ENCODE measurements at regions not wholly inside any gene's neighbourhood (a gene's known extent, or its start where the extent isn't known, plus 50 kb on each side); places are given as distances from the start of the nearest gene placed in this dataset.

- Mint-ChIP-seq H3K36me3 (no peaks in the 10 kb centered on the region), H3K9me3 (no peaks in the 10 kb centered on the region), H3K4me3 (peak overlapping the region; percentile 55), H3K27ac (peak overlapping the region; percentile 69; the same call in 1 of the 2 replicates), H3K27me3 (ENCODE audit: low read depth) (peaks cover 6% of the 10 kb centered on the region), H3K4me1 (peaks cover 31% of the 10 kb centered on the region)
- TF ChIP-seq, protein P1, sequence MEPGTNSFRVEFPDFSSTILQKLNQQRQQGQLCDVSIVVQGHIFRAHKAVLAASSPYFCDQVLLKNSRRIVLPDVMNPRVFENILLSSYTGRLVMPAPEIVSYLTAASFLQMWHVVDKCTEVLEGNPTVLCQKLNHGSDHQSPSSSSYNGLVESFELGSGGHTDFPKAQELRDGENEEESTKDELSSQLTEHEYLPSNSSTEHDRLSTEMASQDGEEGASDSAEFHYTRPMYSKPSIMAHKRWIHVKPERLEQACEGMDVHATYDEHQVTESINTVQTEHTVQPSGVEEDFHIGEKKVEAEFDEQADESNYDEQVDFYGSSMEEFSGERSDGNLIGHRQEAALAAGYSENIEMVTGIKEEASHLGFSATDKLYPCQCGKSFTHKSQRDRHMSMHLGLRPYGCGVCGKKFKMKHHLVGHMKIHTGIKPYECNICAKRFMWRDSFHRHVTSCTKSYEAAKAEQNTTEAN (CRISPR knock-in tag; IDR thresholded peaks at IDR 0.05), result no peak
- POLR2A ChIA-PET, result interaction anchor here (2.3 kb wide), 1 partner anchor 14 kb away, joined by 9 read pairs; a partner anchor contains a TSS
- DNase-seq (ENCODE audit: low spot score) (no peak), ATAC-seq (no peak; the same call in 1 of the 2 replicates)
- CTCF ChIA-PET, result interaction anchor here (0.6 to 1.0 kb wide), 4 partner anchors 15 to 591 kb away, joined by 3 to 6 read pairs (median 3); no protein-coding TSS in a partner anchor
These were observed 86.4 kb upstream of the PRSS16 start for GRCh38 chr6:27161115-27161514.

DNA sequence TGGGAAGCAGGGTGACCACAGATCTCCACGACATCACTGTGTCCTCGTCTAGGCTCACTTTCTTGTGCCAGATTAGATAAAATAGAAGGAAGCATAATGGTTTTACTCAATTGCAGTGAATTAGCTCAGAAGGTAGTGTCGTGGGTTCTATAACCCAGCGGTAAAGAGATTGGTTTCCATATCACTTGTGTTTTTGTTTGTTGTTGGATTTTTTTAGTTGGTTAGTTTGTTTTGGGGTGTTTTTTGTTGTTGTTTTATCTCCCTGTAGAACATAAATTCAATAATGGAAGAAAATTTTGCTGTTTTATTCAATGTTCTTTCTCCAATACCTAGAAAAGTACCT, 85.9 kb upstream of the PRSS16 start:
- ChIA-PET CTCF (interaction anchor here (0.6 to 1.0 kb wide), 4 partner anchors 135 to 591 kb away, joined by 3 to 6 read pairs (median 3); no protein-coding TSS in a partner anchor), POLR2A (interaction anchor here (2.3 kb wide), 1 partner anchor 14 kb away, joined by 9 read pairs; a partner anchor contains a TSS)
- peaks cover 29% of the 10 kb centered on the region for H3K4me1 Mint-ChIP-seq
- H3K4me3 Mint-ChIP-seq, result peak overlapping the region; percentile 55
- peaks cover 2% of the 10 kb centered on the region for H3K27me3 Mint-ChIP-seq (ENCODE audit: low read depth)
- no peaks in the 10 kb centered on the region for H3K36me3 Mint-ChIP-seq
- H3K9me3 Mint-ChIP-seq, result no peaks in the 10 kb centered on the region
- peak overlapping the region; percentile 69 for H3K27ac Mint-ChIP-seq
- TF ChIP-seq NFE2L1 (CRISPR knock-in tag; IDR thresholded peaks at IDR 0.05) (no peak), TP53 (CRISPR knock-in tag; IDR thresholded peaks at IDR 0.05) (no peak), ZNF416 (CRISPR knock-in tag; IDR thresholded peaks at IDR 0.05) (no peak), MYBL2 (CRISPR knock-in tag; IDR thresholded peaks at IDR 0.05) (no peak), PRDM15 (CRISPR knock-in tag; IDR thresholded peaks at IDR 0.05) (no peak), NFATC4 (CRISPR knock-in tag; IDR thresholded peaks at IDR 0.05) (no peak), ERG (CRISPR knock-in tag; IDR thresholded peaks at IDR 0.05) (no peak), CREM (CRISPR knock-in tag; IDR thresholded peaks at IDR 0.05) (no peak), SMAD4 (CRISPR knock-in tag; IDR thresholded peaks at IDR 0.05) (no peak), EMX1 (CRISPR knock-in tag; IDR thresholded peaks at IDR 0.05) (no peak), RELA (CRISPR knock-in tag; IDR thresholded peaks at IDR 0.05; ENCODE audit: borderline replicate concordance) (no peak)
- TF ChIP-seq, protein P2, sequence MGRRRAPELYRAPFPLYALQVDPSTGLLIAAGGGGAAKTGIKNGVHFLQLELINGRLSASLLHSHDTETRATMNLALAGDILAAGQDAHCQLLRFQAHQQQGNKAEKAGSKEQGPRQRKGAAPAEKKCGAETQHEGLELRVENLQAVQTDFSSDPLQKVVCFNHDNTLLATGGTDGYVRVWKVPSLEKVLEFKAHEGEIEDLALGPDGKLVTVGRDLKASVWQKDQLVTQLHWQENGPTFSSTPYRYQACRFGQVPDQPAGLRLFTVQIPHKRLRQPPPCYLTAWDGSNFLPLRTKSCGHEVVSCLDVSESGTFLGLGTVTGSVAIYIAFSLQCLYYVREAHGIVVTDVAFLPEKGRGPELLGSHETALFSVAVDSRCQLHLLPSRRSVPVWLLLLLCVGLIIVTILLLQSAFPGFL (CRISPR knock-in tag; IDR thresholded peaks at IDR 0.05; ENCODE audit: borderline replicate concordance), result no peak
- TF ChIP-seq, protein P3, sequence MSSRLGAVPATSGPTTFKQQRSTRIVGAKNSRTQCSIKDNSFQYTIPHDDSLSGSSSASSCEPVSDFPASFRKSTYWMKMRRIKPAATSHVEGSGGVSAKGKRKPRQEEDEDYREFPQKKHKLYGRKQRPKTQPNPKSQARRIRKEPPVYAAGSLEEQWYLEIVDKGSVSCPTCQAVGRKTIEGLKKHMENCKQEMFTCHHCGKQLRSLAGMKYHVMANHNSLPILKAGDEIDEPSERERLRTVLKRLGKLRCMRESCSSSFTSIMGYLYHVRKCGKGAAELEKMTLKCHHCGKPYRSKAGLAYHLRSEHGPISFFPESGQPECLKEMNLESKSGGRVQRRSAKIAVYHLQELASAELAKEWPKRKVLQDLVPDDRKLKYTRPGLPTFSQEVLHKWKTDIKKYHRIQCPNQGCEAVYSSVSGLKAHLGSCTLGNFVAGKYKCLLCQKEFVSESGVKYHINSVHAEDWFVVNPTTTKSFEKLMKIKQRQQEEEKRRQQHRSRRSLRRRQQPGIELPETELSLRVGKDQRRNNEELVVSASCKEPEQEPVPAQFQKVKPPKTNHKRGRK (CRISPR knock-in tag; IDR thresholded peaks at IDR 0.05; ENCODE audit: borderline replicate concordance), result no peak
- TF ChIP-seq, protein P4, sequence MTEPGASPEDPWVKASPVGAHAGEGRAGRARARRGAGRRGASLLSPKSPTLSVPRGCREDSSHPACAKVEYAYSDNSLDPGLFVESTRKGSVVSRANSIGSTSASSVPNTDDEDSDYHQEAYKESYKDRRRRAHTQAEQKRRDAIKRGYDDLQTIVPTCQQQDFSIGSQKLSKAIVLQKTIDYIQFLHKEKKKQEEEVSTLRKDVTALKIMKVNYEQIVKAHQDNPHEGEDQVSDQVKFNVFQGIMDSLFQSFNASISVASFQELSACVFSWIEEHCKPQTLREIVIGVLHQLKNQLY (CRISPR knock-in tag; IDR thresholded peaks at IDR 0.05), result no peak
- TF ChIP-seq, protein P5, sequence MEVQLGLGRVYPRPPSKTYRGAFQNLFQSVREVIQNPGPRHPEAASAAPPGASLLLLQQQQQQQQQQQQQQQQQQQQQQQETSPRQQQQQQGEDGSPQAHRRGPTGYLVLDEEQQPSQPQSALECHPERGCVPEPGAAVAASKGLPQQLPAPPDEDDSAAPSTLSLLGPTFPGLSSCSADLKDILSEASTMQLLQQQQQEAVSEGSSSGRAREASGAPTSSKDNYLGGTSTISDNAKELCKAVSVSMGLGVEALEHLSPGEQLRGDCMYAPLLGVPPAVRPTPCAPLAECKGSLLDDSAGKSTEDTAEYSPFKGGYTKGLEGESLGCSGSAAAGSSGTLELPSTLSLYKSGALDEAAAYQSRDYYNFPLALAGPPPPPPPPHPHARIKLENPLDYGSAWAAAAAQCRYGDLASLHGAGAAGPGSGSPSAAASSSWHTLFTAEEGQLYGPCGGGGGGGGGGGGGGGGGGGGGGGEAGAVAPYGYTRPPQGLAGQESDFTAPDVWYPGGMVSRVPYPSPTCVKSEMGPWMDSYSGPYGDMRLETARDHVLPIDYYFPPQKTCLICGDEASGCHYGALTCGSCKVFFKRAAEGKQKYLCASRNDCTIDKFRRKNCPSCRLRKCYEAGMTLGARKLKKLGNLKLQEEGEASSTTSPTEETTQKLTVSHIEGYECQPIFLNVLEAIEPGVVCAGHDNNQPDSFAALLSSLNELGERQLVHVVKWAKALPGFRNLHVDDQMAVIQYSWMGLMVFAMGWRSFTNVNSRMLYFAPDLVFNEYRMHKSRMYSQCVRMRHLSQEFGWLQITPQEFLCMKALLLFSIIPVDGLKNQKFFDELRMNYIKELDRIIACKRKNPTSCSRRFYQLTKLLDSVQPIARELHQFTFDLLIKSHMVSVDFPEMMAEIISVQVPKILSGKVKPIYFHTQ (CRISPR knock-in tag; IDR thresholded peaks at IDR 0.05), result no peak
- TF ChIP-seq, protein P1 (CRISPR knock-in tag; IDR thresholded peaks at IDR 0.05), result no peak
- ATAC-seq (no peak), DNase-seq (ENCODE audit: low spot score) (no peak)

All from WTC11 (cell line).